GM23248 (cell line): ENCODE measurements at regions not wholly inside any gene's neighbourhood (a gene's known extent, or its start where the extent isn't known, plus 50 kb on each side); places are given as distances from the start of the nearest gene placed in this dataset.

Source experiments
- DNase-seq: peaks from one replicate; pipeline ENCODE4 v3.0.0-alpha.2; 2015
- H2AFZ ChIP-seq: fragments of 200-600 bp; sonication (generic); 2 replicates; pipeline ENCODE4 v1.6.1; 2016; ENCODE audit warnings: antibody characterized with exemption
- H3F3A ChIP-seq: fragments of 200-600 bp; sonication (generic); 2 replicates; pipeline ENCODE4 v1.6.1; 2016; ENCODE audit warnings: mild to moderate bottlenecking, antibody characterized with exemption, mixed run types; ENCODE audit not compliant: insufficient read depth
- H3K27ac ChIP-seq: fragments of 200-600 bp; sonication (generic); 2 replicates; pipeline ENCODE4 v1.5.1; 2016; ENCODE audit warnings: mild to moderate bottlenecking
- H3K27me3 ChIP-seq: fragments of 200-600 bp; sonication (generic); replicated peaks from 2 replicates; pipeline ENCODE4 v1.6.1; 2016; ENCODE audit warnings: mild to moderate bottlenecking; ENCODE audit not compliant: insufficient read depth
- H3K36me3 ChIP-seq: fragments of 200-600 bp; sonication (generic); 2 replicates; pipeline ENCODE4 v1.6.1; 2016; ENCODE audit warnings: low read depth, mild to moderate bottlenecking
- H3K4me1 ChIP-seq: fragments of 200-600 bp; sonication (generic); 2 replicates; pipeline ENCODE4 v1.6.1; 2016; ENCODE audit warnings: mild to moderate bottlenecking; ENCODE audit not compliant: insufficient read depth
- H3K4me2 ChIP-seq: fragments of 200-600 bp; sonication (generic); one replicate; pipeline ENCODE4 v1.6.1; 2016; ENCODE audit warnings: mild to moderate bottlenecking; ENCODE audit not compliant: unreplicated experiment
- H3K4me3 ChIP-seq: fragments of 200-600 bp; sonication (generic); 2 replicates; pipeline ENCODE4 v1.5.1; 2016; ENCODE audit warnings: mild to moderate bottlenecking
- H3K79me2 ChIP-seq: fragments of 200-600 bp; sonication (generic); 2 replicates; pipeline ENCODE4 v1.6.1; 2016; ENCODE audit warnings: mild to moderate bottlenecking; ENCODE audit not compliant: insufficient read depth
- H3K9ac ChIP-seq: fragments of 200-600 bp; sonication (generic); 2 replicates; pipeline ENCODE4 v1.6.1; 2016; ENCODE audit warnings: mild to moderate bottlenecking
- H3K9me2 ChIP-seq: fragments of 200-600 bp; sonication (generic); 2 replicates; pipeline ENCODE4 v1.6.1; 2016; ENCODE audit warnings: mixed run types, mild to moderate bottlenecking, moderate library complexity; ENCODE audit not compliant: insufficient read depth
- H3K9me3 ChIP-seq: fragments of 200-600 bp; sonication (generic); one replicate; pipeline ENCODE4 v1.6.1; 2017; ENCODE audit warnings: low read depth
- H4K20me1 ChIP-seq: fragments of 200-600 bp; sonication (generic); 2 replicates; pipeline ENCODE4 v1.6.0; 2016; ENCODE audit not compliant: insufficient read depth
- EZH2 ChIP-seq: fragments of 200-600 bp; sonication (generic); IDR thresholded peaks from 2 replicates; pipeline ENCODE4 v1.6.1; 2018; ENCODE audit warnings: antibody characterized with exemption, mild to moderate bottlenecking; ENCODE audit not compliant: insufficient read depth, poor library complexity, severe bottlenecking
- EZH2phosphoT487 ChIP-seq: fragments of 200-600 bp; sonication (generic); IDR thresholded peaks from 2 replicates; pipeline ENCODE4 v1.6.1; 2018; ENCODE audit warnings: antibody characterized with exemption, moderate library complexity, mild to moderate bottlenecking, low read depth; ENCODE audit not compliant: insufficient read depth
- WGBS, 2 experiments: methylation state at CpG; one replicate each; pipeline ENCODE4 v1.1.6; 2015 to 2017; ENCODE audit warnings: low lambda C conversion rate in 2 of 2, low coverage in 1 of 2; ENCODE audit errors: missing lambda C conversion rate in 2 of 2; 5-methylcytosine and 5-hydroxymethylcytosine counted together
- in situ Hi-C: fragments of 300-500 bp; cut with MboI; formaldehyde crosslinking; loops from 2 replicates; pipeline ENCODE4 v1.15.0; 2020

GRCh38 chr12:89859508-89860220 lies 151.0 kb upstream of the ATP2B1 start:
- Histone ChIP-seq H3F3A (no peaks in the 10 kb centered on the region), H3K27me3 (peaks cover 38% of the 10 kb centered on the region), H3K4me1 (no peaks in the 10 kb centered on the region), H2AFZ (no peak overlapping the region), H3K4me3 (no peak overlapping the region), H3K9me3 (no peaks in the 10 kb centered on the region), H3K4me2 (no peak overlapping the region), H3K9me2 (no peaks in the 10 kb centered on the region), H3K36me3 (no peaks in the 10 kb centered on the region), H3K79me2 (no peaks in the 10 kb centered on the region), H3K9ac (no peak overlapping the region), H3K27ac (no peak overlapping the region), H4K20me1 (no peaks in the 10 kb centered on the region)
- in situ Hi-C loops: no loop called here
- peak; percentile 31 for DNase-seq
- 29 to 63% methylated on average over 1 of the region's 1 CpG for WGBS, 2 experiments
- TF ChIP-seq EZH2phosphoT487 (no peak), EZH2 (no peak)

GRCh38 chr12:89858718-89859117 lies 150.1 kb upstream of the ATP2B1 start:
- no peaks in the 10 kb centered on the region for H3F3A ChIP-seq
- TF ChIP-seq EZH2 (no peak), EZH2phosphoT487 (no peak)
- H3K79me2 ChIP-seq: no peaks in the 10 kb centered on the region
- no peaks in the 10 kb centered on the region for H3K9me3 ChIP-seq
- H3K4me3 ChIP-seq: no peak overlapping the region
- no peak for DNase-seq
- in situ Hi-C loops: no loop called here
- H4K20me1 ChIP-seq: no peaks in the 10 kb centered on the region
- no peak overlapping the region for H3K9ac ChIP-seq
- H2AFZ ChIP-seq: no peak overlapping the region
- no peaks in the 10 kb centered on the region for H3K9me2 ChIP-seq
- no peak overlapping the region for H3K27ac ChIP-seq
- peaks cover 44% of the 10 kb centered on the region for H3K27me3 ChIP-seq
- H3K36me3 ChIP-seq: no peaks in the 10 kb centered on the region
- 76 to 79% methylated on average over 3 of the region's 3 CpGs for WGBS, 2 experiments
- H3K4me1 ChIP-seq: no peaks in the 10 kb centered on the region
- H3K4me2 ChIP-seq: no peak overlapping the region

- no peaks in the 10 kb centered on the region for H4K20me1 ChIP-seq
- in situ Hi-C loops: no loop called here
- TF ChIP-seq EZH2phosphoT487: no peak
- no peak for TF ChIP-seq EZH2
- H2AFZ ChIP-seq: no peak overlapping the region
- H3K4me3 ChIP-seq: no peak overlapping the region
- WGBS, 2 experiments: 98% methylated on average over 6 of the region's 6 CpGs
- no peaks in the 10 kb centered on the region for H3K79me2 ChIP-seq
- no peak for DNase-seq
- H3K27me3 ChIP-seq: peaks cover 48% of the 10 kb centered on the region
- H3K4me2 ChIP-seq: no peak overlapping the region
- no peak overlapping the region for H3K9ac ChIP-seq
- no peaks in the 10 kb centered on the region for H3K36me3 ChIP-seq
- H3F3A ChIP-seq: no peaks in the 10 kb centered on the region
- no peaks in the 10 kb centered on the region for H3K4me1 ChIP-seq
- no peaks in the 10 kb centered on the region for H3K9me3 ChIP-seq
- H3K27ac ChIP-seq: no peak overlapping the region
- no peaks in the 10 kb centered on the region for H3K9me2 ChIP-seq
Observed at GRCh38 chr12:89857652-89858274, 149.1 kb upstream of the ATP2B1 start.

GRCh38 chr12:89856431-89856830 lies 147.8 kb upstream of the ATP2B1 start:
- 7 to 16% methylated on average over 1 of the region's 1 CpG for WGBS, 2 experiments
- in situ Hi-C loops: no loop called here

More at GRCh38 chr12:89856431-89856830, 147.8 kb upstream of the ATP2B1 start:
- Histone ChIP-seq H3K27me3 (peaks cover 53% of the 10 kb centered on the region), H3K9ac (no peak overlapping the region), H3K79me2 (no peaks in the 10 kb centered on the region), H3F3A (no peaks in the 10 kb centered on the region), H4K20me1 (no peaks in the 10 kb centered on the region), H3K27ac (no peak overlapping the region), H3K9me2 (no peaks in the 10 kb centered on the region), H2AFZ (no peak overlapping the region), H3K36me3 (no peaks in the 10 kb centered on the region), H3K4me1 (no peaks in the 10 kb centered on the region), H3K9me3 (no peaks in the 10 kb centered on the region), H3K4me3 (no peak overlapping the region), H3K4me2 (peak overlapping the region; percentile 1)
- no peak for TF ChIP-seq EZH2
- TF ChIP-seq EZH2phosphoT487: peak; percentile 98
- DNase-seq: peak; percentile 78
